H1 (cell line): ENCODE measurements at regions not wholly inside any gene's neighbourhood (a gene's known extent, or its start where the extent isn't known, plus 50 kb on each side); places are given as distances from the start of the nearest gene placed in this dataset.

Source experiments
- CTCF ChIA-PET: fragments of 300-600 bp; sonication (Branson Sonifier 250); formaldehyde crosslinking; loops from one replicate; lab custom pipeline; 2021; ENCODE audit not compliant: partially characterized antibody; lab: Charles Lee
- POLR2A ChIA-PET: fragments of 300-600 bp; sonication (Branson Sonifier 250); formaldehyde crosslinking; loops from one replicate; lab custom pipeline; 2021; ENCODE audit warnings: inconsistent platforms; ENCODE audit not compliant: partially characterized antibody; lab: Charles Lee
- DNase-seq, 2 experiments: peaks; one replicate each; pipeline versions ENCODE4 v3.0.0 to v3.0.0-alpha.2; 2010 to 2022; ENCODE audit warnings: low spot score in 2 of 2, low read depth in 1 of 2, mixed read lengths in 1 of 2
- FAIRE-seq: peaks from 2 replicates; lab custom pipeline; 2011; peaks lifted over from hg19 to GRCh38; lab: Jason Lieb, UNC
- H2AFZ ChIP-seq: 2 replicates; pipeline ENCODE4 v1.8.1; 2012; ENCODE audit warnings: low read length, inconsistent platforms
- H2AK5ac ChIP-seq: 2 replicates; pipeline ENCODE4 v1.6.1; 2013; ENCODE audit warnings: low read depth, low read length
- H2BK120ac ChIP-seq: replicated peaks from 2 replicates; pipeline ENCODE3; 2013; ENCODE audit warnings: low read depth, low read length, inconsistent platforms
- H2BK12ac ChIP-seq: 2 replicates; pipeline ENCODE4 v1.6.1; 2013; ENCODE audit warnings: low read depth, low read length
- H2BK15ac ChIP-seq: 2 replicates; pipeline ENCODE4 v1.6.1; 2013; ENCODE audit warnings: low read length
- H2BK20ac ChIP-seq: 2 replicates; pipeline ENCODE4 v1.6.1; 2013; ENCODE audit warnings: low read length
- H2BK5ac ChIP-seq: 2 replicates; pipeline ENCODE4 v1.6.1; 2013; ENCODE audit warnings: low read depth, low read length
- H3K14ac ChIP-seq: 2 replicates; pipeline ENCODE4 v1.6.1; 2013; ENCODE audit warnings: inconsistent platforms; ENCODE audit not compliant: insufficient read length
- H3K18ac ChIP-seq: 2 replicates; pipeline ENCODE4 v1.6.1; 2013; ENCODE audit warnings: low read length; ENCODE audit errors: extremely low read depth
- H3K23ac ChIP-seq: 2 replicates; pipeline ENCODE4 v1.6.1; 2013; ENCODE audit warnings: inconsistent platforms; ENCODE audit not compliant: insufficient read length
- H3K23me2 ChIP-seq: 2 replicates; pipeline ENCODE4 v1.6.1; 2013; ENCODE audit warnings: low read depth, low read length
- H3K27ac ChIP-seq: 2 replicates; pipeline ENCODE4 v1.6.1; 2011; ENCODE audit warnings: low read depth, low read length, inconsistent platforms
- H3K27me3 ChIP-seq, 4 experiments: replicated peaks in 1 of 4; 1 replicate in 1 of 4; 2 replicates in 3 of 4; pipeline versions ENCODE4 v1.6.1 to v1.8.1; 2011 to 2013; ENCODE audit warnings: low read length in 3 of 4, mild to moderate bottlenecking in 3 of 4, inconsistent platforms in 2 of 4, mixed read lengths in 2 of 4, moderate library complexity in 1 of 4; ENCODE audit not compliant: control insufficient read depth in 3 of 4, insufficient read depth in 3 of 4; ENCODE audit errors: extremely low read depth in 1 of 4
- H3K36me3 ChIP-seq, 4 experiments: 2 replicates each; pipeline versions ENCODE4 v1.6.1 to v1.8.1; 2011 to 2013; ENCODE audit warnings: mild to moderate bottlenecking in 4 of 4, low read length in 3 of 4, moderate library complexity in 2 of 4, control low read depth in 1 of 4, inconsistent platforms in 1 of 4; ENCODE audit not compliant: insufficient read depth in 4 of 4, control insufficient read depth in 2 of 4
- H3K4ac ChIP-seq: replicated peaks from 2 replicates; pipeline ENCODE3; 2013; ENCODE audit warnings: low read length, low read depth, mixed read lengths, inconsistent platforms; ENCODE audit not compliant: insufficient read length
- H3K4me1 ChIP-seq, 4 experiments: replicated peaks in 1 of 4; 1 replicate in 1 of 4; 2 replicates in 3 of 4; pipeline versions ENCODE4 v1.6.1 to v1.8.1; 2011 to 2013; ENCODE audit warnings: low read length in 3 of 4, inconsistent platforms in 2 of 4, mixed read lengths in 1 of 4; ENCODE audit not compliant: insufficient read depth in 4 of 4, control insufficient read depth in 3 of 4
- H3K4me2 ChIP-seq, 2 experiments: 2 replicates each; pipeline versions ENCODE4 v1.6.1 to v1.8.1; 2011 to 2013; ENCODE audit warnings: low read depth in 2 of 2, low read length in 2 of 2, control low read depth in 1 of 2, inconsistent platforms in 1 of 2, mild to moderate bottlenecking in 1 of 2; ENCODE audit not compliant: insufficient read depth in 1 of 2
- H3K4me3 ChIP-seq, 4 experiments: fragments of 200-600, 300-600 bp in 1 of 4; sonication (generic), shearing (Covaris generic), sonication (Bioruptor Twin) in 1 of 4; 2 replicates each; pipeline versions ENCODE4 v1.5.1 to v1.8.1; 2011 to 2016; ENCODE audit warnings: low read length in 4 of 4, low read depth in 3 of 4, control low read depth in 2 of 4, inconsistent platforms in 2 of 4, mild to moderate bottlenecking in 2 of 4, mixed read lengths in 1 of 4, moderate library complexity in 1 of 4; ENCODE audit not compliant: insufficient read depth in 2 of 4; ENCODE audit errors: extremely low read depth in 1 of 4
- H3K56ac ChIP-seq: replicated peaks from 2 replicates; pipeline ENCODE3; 2013; ENCODE audit warnings: low read depth, mild to moderate bottlenecking, mixed read lengths, low read length, inconsistent platforms; ENCODE audit not compliant: insufficient read length
- H3K79me1 ChIP-seq: 2 replicates; pipeline ENCODE4 v1.6.1; 2013; ENCODE audit warnings: low read depth, low read length, control low read depth
- H3K79me2 ChIP-seq, 2 experiments: 2 replicates each; pipeline versions ENCODE4 v1.6.1 to v1.8.1; 2012 to 2013; ENCODE audit warnings: low read length in 2 of 2, mild to moderate bottlenecking in 2 of 2, inconsistent platforms in 1 of 2; ENCODE audit not compliant: insufficient read depth in 2 of 2, control insufficient read depth in 1 of 2
- H3K9ac ChIP-seq, 4 experiments: replicated peaks in 1 of 4; 1 replicate in 1 of 4; 2 replicates in 3 of 4; pipeline versions ENCODE4 v1.6.1 to v1.8.1; 2011 to 2013; ENCODE audit warnings: low read depth in 3 of 4, low read length in 3 of 4, control low read depth in 2 of 4, mild to moderate bottlenecking in 2 of 4, moderate library complexity in 2 of 4, inconsistent platforms in 1 of 4; ENCODE audit errors: extremely low read depth in 1 of 4
- H3K9me3 ChIP-seq, 2 experiments: 2 replicates each; pipeline versions ENCODE4 v1.6.1 to v1.8.1; 2012 to 2013; ENCODE audit warnings: mild to moderate bottlenecking in 2 of 2, moderate library complexity in 2 of 2, control low read depth in 1 of 2, inconsistent platforms in 1 of 2, low read depth in 1 of 2, low read length in 1 of 2, mixed read lengths in 1 of 2; ENCODE audit not compliant: insufficient read depth in 2 of 2
- H4K20me1 ChIP-seq, 2 experiments: replicated peaks in 1 of 2; 2 replicates each; pipeline versions ENCODE3 to v1.8.1; 2011 to 2013; ENCODE audit warnings: inconsistent platforms in 2 of 2, low read length in 2 of 2, mild to moderate bottlenecking in 1 of 2; ENCODE audit not compliant: insufficient read depth in 2 of 2, control insufficient read depth in 1 of 2
- H4K5ac ChIP-seq: 2 replicates; pipeline ENCODE4 v1.6.1; 2013; ENCODE audit warnings: low read length, low read depth, mixed read lengths, inconsistent platforms; ENCODE audit not compliant: insufficient read length
- H4K8ac ChIP-seq: 2 replicates; pipeline ENCODE4 v1.8.0; 2013; ENCODE audit warnings: mild to moderate bottlenecking, moderate library complexity, low read length, inconsistent platforms; ENCODE audit not compliant: insufficient read depth; ENCODE audit errors: extremely low read depth
- H4K91ac ChIP-seq: replicated peaks from 2 replicates; pipeline ENCODE3; 2013; ENCODE audit warnings: low read length, mixed read lengths, inconsistent platforms; ENCODE audit not compliant: insufficient read length
- ATF3 ChIP-seq: IDR thresholded peaks from 2 replicates; pipeline ENCODE4 v1.6.1; 2011; ENCODE audit warnings: low read depth, mild to moderate bottlenecking, low read length; ENCODE audit not compliant: insufficient read depth
- BACH1 ChIP-seq: IDR thresholded peaks from 2 replicates; pipeline ENCODE4 v1.6.1; 2012; ENCODE audit warnings: low read length, improper control_type of control experiment
- CBX8 ChIP-seq: fragments of 300-800, 300-1000 bp; sonication (generic); IDR thresholded peaks from 2 replicates; pipeline ENCODE4 v1.7.1; 2016; ENCODE audit warnings: low read depth, low read length, borderline replicate concordance
- GABPA ChIP-seq: IDR thresholded peaks from 2 replicates; pipeline ENCODE4 v1.6.1; 2011; ENCODE audit warnings: mild to moderate bottlenecking, low read length, moderate library complexity, borderline replicate concordance; ENCODE audit not compliant: insufficient read depth
- HDAC2 ChIP-seq, 2 experiments: fragments of 300-600 bp in 1 of 2; sonication (generic) in 1 of 2; IDR thresholded peaks; 2 replicates each; pipeline ENCODE4 v1.6.1; 2011 to 2012; ENCODE audit warnings: low read depth in 2 of 2, low read length in 2 of 2, mild to moderate bottlenecking in 2 of 2, moderate library complexity in 2 of 2, borderline replicate concordance in 1 of 2, inconsistent platforms in 1 of 2
- PHF8 ChIP-seq: fragments of 200-600 bp; sonication (generic); conservative IDR thresholded peaks from 2 replicates; pipeline ENCODE4 v1.7.1; 2012; ENCODE audit warnings: low read depth, mild to moderate bottlenecking, inconsistent platforms, low read length, moderate library complexity
- POLR2A ChIP-seq, 2 experiments: IDR thresholded peaks; 1 replicate in 1 of 2; 2 replicates in 1 of 2; pipeline ENCODE4 v1.6.1; 2011; ENCODE audit warnings: low read depth in 2 of 2, low read length in 2 of 2, mild to moderate bottlenecking in 2 of 2; ENCODE audit errors: control extremely low read depth in 1 of 2
- POLR2AphosphoS5 ChIP-seq: IDR thresholded peaks from 2 replicates; pipeline ENCODE4 v1.6.1; 2011; ENCODE audit warnings: low read depth, low read length
- SIN3A ChIP-seq, 2 experiments: IDR thresholded peaks in 1 of 2; conservative IDR thresholded peaks in 1 of 2; 2 replicates each; pipeline ENCODE4 v1.6.1; 2011 to 2012; ENCODE audit warnings: low read length in 2 of 2, improper control_type of control experiment in 1 of 2, low read depth in 1 of 2, mild to moderate bottlenecking in 1 of 2
- WGBS, 2 experiments: shearing (Covaris generic) in 1 of 2; methylation state at CpG; one replicate each; pipeline versions ENCODE4 v1.1.6 to v1.1.7; 2013 to 2015; ENCODE audit warnings: low lambda C conversion rate in 2 of 2, mixed read lengths in 2 of 2, inconsistent platforms in 1 of 2, low coverage in 1 of 2, missing lambda C conversion rate in 1 of 2; ENCODE audit not compliant: insufficient replicate concordance in 2 of 2, insufficient coverage in 1 of 2, insufficient read length in 1 of 2; ENCODE audit errors: extremely low coverage in 1 of 2, missing lambda C conversion rate in 1 of 2; 5-methylcytosine and 5-hydroxymethylcytosine counted together

GRCh38 chr2:160603771-160604510 is 110.3 kb upstream of the RBMS1 start:
- no peak for DNase-seq
- H4K20me1 ChIP-seq = no peaks in the 10 kb centered on the region
- no peak overlapping the region for H3K4ac ChIP-seq
- H3K79me2 ChIP-seq = no peaks in the 10 kb centered on the region
- no peak overlapping the region for H3K4me2 ChIP-seq
- peaks cover 0 to 3% (median 0%) of the 10 kb centered on the region in 4 experiments; a peak in 1 of 7 replicates for H3K4me1 ChIP-seq
- no peak overlapping the region for H3K27ac ChIP-seq
- no peaks in the 10 kb centered on the region for H3K36me3 ChIP-seq
- H4K8ac ChIP-seq = no peak overlapping the region
- no peak overlapping the region for H3K4me3 ChIP-seq
- TF ChIP-seq CBX8 = no peak
- no peak for TF ChIP-seq ATF3
- TF ChIP-seq BACH1 = no peak
- TF ChIP-seq SIN3A (conservative IDR thresholded peaks at IDR 0.05 in 1 of 2, IDR thresholded peaks at IDR 0.05 in 1 of 2; ENCODE audit: low read depth in 1 of 2, low read length in 2 of 2) = no peak
- TF ChIP-seq POLR2A (IDR thresholded peaks at IDR 0.05; ENCODE audit: control extremely low read depth in 1 of 2, low read depth in 2 of 2, low read length in 2 of 2) = no peak
- TF ChIP-seq PHF8 = no peak
- TF ChIP-seq GABPA = no peak
- TF ChIP-seq POLR2AphosphoS5 = no peak
- no peak for TF ChIP-seq HDAC2 (IDR thresholded peaks at IDR 0.05; ENCODE audit: borderline replicate concordance in 1 of 2, low read depth in 2 of 2, low read length in 2 of 2)
- TF ChIP-seq, all 59 proteins: peak for 0
- Histone ChIP-seq H3K79me1 (no peaks in the 10 kb centered on the region), H2BK15ac (no peak overlapping the region), H3K9ac (no peak overlapping the region), H2AFZ (no peak overlapping the region), H2AK5ac (no peak overlapping the region), H3K23me2 (no peaks in the 10 kb centered on the region), H3K23ac (no peak overlapping the region), H2BK5ac (no peak overlapping the region), H4K91ac (no peak overlapping the region), H2BK12ac (no peak overlapping the region), H4K5ac (no peak overlapping the region), H2BK120ac (no peak overlapping the region), H3K56ac (no peak overlapping the region), H2BK20ac (no peak overlapping the region), H3K27me3 (no peaks in the 10 kb centered on the region), H3K9me3 (no peaks in the 10 kb centered on the region), H3K18ac (no peak overlapping the region), H3K14ac (no peak overlapping the region)
- ChIA-PET CTCF (no interaction called here), POLR2A (no interaction called here)
- WGBS, 2 experiments = 82% methylated on average over 3 of the region's 3 CpGs; no CpG with 5 or more reads in 1 of the 2 experiments
- no peak for FAIRE-seq
